ENCODE measurements at regions not wholly inside any gene's neighbourhood (a gene's known extent, or its start where the extent isn't known, plus 50 kb on each side); places are given as distances from the start of the nearest gene placed in this dataset.
"Not testable (repeated sequence)": the region's sequence is repeated elsewhere in the genome, so short reads cannot be mapped to it uniquely, and the experiment has no call there.

- not testable (repeated sequence) for FAIRE-seq; H3K27me3 ChIP-seq (ENCODE audit: control insufficient read depth in 3 of 3, insufficient read depth in 3 of 3, low read length in 3 of 3); H3K9me3 ChIP-seq (ENCODE audit: control insufficient read depth in 2 of 2, insufficient read depth in 1 of 2, low read depth in 1 of 2, low read length in 1 of 2); DNase-seq; H3K36me3 ChIP-seq (ENCODE audit: control insufficient read depth in 3 of 3, insufficient read depth in 2 of 3, low read depth in 1 of 3, low read length in 3 of 3); H3K27ac ChIP-seq (ENCODE audit: low read depth in 1 of 3, low read length in 2 of 3); H3K4me3 ChIP-seq (ENCODE audit: low read depth in 1 of 3, low read length in 3 of 3); H3K4me1 ChIP-seq (ENCODE audit: control insufficient read depth in 3 of 3, insufficient read depth in 2 of 3, low read depth in 1 of 3, low read length in 2 of 3)
- 5% methylated on average over 13 of the region's 34 CpGs; no CpG with 5 or more reads in 2 of the 3 donors for WGBS, 3 donors
These were observed 4053.0 kb upstream of the TPTE start for GRCh38 chr21:6468331-6468860.

DNA sequence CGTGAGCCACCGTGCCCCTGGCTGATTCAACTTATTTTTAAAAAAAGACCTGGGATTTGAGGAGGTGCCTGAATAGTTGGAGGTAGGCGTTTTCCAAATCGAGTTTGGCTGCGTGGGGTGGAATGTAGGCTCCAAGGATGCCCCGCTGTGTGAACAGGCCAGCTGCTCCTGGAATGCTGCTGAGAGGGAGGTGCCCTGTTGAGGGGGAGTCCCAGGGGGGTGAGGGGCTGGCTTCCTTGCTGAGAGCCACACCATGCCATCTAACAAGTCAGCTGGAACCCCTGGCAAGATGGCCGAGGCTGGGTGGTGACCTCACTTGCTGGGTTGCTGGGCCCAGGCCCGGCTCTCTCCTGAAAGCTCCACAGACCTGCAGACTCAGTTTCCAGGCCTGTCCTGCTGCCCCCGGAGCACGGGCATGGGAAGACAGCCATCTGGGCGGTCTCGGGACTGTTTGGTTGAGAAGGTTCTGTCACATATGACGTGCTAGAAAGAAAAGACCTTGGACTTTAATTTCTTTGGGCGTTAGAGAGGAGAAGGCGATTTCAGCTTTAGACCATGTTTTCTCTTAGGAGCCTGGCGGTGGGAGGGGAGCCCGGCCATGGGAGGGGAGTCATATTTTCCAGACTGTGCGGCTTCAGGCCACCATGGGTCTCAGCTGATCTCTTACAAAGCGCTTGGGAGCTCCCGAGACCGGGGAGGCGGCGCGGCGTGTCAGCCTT lies 4047.0 kb upstream of the TPTE start:
- FAIRE-seq; H3K36me3 ChIP-seq (ENCODE audit: control insufficient read depth in 3 of 3, insufficient read depth in 2 of 3, low read depth in 1 of 3, low read length in 3 of 3); H3K27me3 ChIP-seq (ENCODE audit: control insufficient read depth in 3 of 3, insufficient read depth in 3 of 3, low read length in 3 of 3); H3K4me1 ChIP-seq (ENCODE audit: control insufficient read depth in 3 of 3, insufficient read depth in 2 of 3, low read depth in 1 of 3, low read length in 2 of 3); H3K27ac ChIP-seq (ENCODE audit: low read depth in 1 of 3, low read length in 2 of 3); H3K4me3 ChIP-seq (ENCODE audit: low read depth in 1 of 3, low read length in 3 of 3); H3K9me3 ChIP-seq (ENCODE audit: control insufficient read depth in 2 of 2, insufficient read depth in 1 of 2, low read depth in 1 of 2, low read length in 1 of 2); DNase-seq: not testable (repeated sequence)
- WGBS, 3 donors: no CpG with 5 or more reads among the region's 25 CpGs

- not testable (repeated sequence) for H3K4me3 ChIP-seq (ENCODE audit: low read depth in 1 of 3, low read length in 3 of 3); H3K36me3 ChIP-seq (ENCODE audit: control insufficient read depth in 3 of 3, insufficient read depth in 2 of 3, low read depth in 1 of 3, low read length in 3 of 3); H3K27me3 ChIP-seq (ENCODE audit: control insufficient read depth in 3 of 3, insufficient read depth in 3 of 3, low read length in 3 of 3); DNase-seq; H3K9me3 ChIP-seq (ENCODE audit: control insufficient read depth in 2 of 2, insufficient read depth in 1 of 2, low read depth in 1 of 2, low read length in 1 of 2); H3K27ac ChIP-seq (ENCODE audit: low read depth in 1 of 3, low read length in 2 of 3); FAIRE-seq; H3K4me1 ChIP-seq (ENCODE audit: control insufficient read depth in 3 of 3, insufficient read depth in 2 of 3, low read depth in 1 of 3, low read length in 2 of 3)
- WGBS, 3 donors: no CpG with 5 or more reads among the region's 17 CpGs
These were observed 4040.3 kb upstream of the TPTE start for GRCh38 chr21:6481116-6481515.

- FAIRE-seq; H3K27ac ChIP-seq (ENCODE audit: low read depth in 1 of 3, low read length in 2 of 3); H3K4me3 ChIP-seq (ENCODE audit: low read depth in 1 of 3, low read length in 3 of 3); DNase-seq; H3K36me3 ChIP-seq (ENCODE audit: control insufficient read depth in 3 of 3, insufficient read depth in 2 of 3, low read depth in 1 of 3, low read length in 3 of 3); H3K9me3 ChIP-seq (ENCODE audit: control insufficient read depth in 2 of 2, insufficient read depth in 1 of 2, low read depth in 1 of 2, low read length in 1 of 2); H3K4me1 ChIP-seq (ENCODE audit: control insufficient read depth in 3 of 3, insufficient read depth in 2 of 3, low read depth in 1 of 3, low read length in 2 of 3); H3K27me3 ChIP-seq (ENCODE audit: control insufficient read depth in 3 of 3, insufficient read depth in 3 of 3, low read length in 3 of 3): not testable (repeated sequence)
- 72 to 89% methylated on average over 1 of the region's 3 CpGs; no CpG with 5 or more reads in 1 of the 3 donors for WGBS, 3 donors
These were observed 4038.8 kb upstream of the TPTE start for GRCh38 chr21:6482616-6483015.

- not testable (repeated sequence) for H3K36me3 ChIP-seq (ENCODE audit: control insufficient read depth in 3 of 3, insufficient read depth in 2 of 3, low read depth in 1 of 3, low read length in 3 of 3); H3K4me1 ChIP-seq (ENCODE audit: control insufficient read depth in 3 of 3, insufficient read depth in 2 of 3, low read depth in 1 of 3, low read length in 2 of 3); DNase-seq; FAIRE-seq; H3K4me3 ChIP-seq (ENCODE audit: low read depth in 1 of 3, low read length in 3 of 3); H3K27me3 ChIP-seq (ENCODE audit: control insufficient read depth in 3 of 3, insufficient read depth in 3 of 3, low read length in 3 of 3); H3K27ac ChIP-seq (ENCODE audit: low read depth in 1 of 3, low read length in 2 of 3); H3K9me3 ChIP-seq (ENCODE audit: control insufficient read depth in 2 of 2, insufficient read depth in 1 of 2, low read depth in 1 of 2, low read length in 1 of 2)
- no CpG with 5 or more reads among the region's 4 CpGs for WGBS, 3 donors
These were observed 4037.7 kb upstream of the TPTE start for GRCh38 chr21:6483645-6484044.

GRCh38 chr21:6486821-6487220 lies 4034.6 kb upstream of the TPTE start:
- 96 to 100% (median 100%) methylated on average over 7 to 24 of the region's 26 CpGs for WGBS, 3 donors
- not testable (repeated sequence) for H3K4me3 ChIP-seq (ENCODE audit: low read depth in 1 of 3, low read length in 3 of 3); H3K27ac ChIP-seq (ENCODE audit: low read depth in 1 of 3, low read length in 2 of 3); FAIRE-seq; H3K4me1 ChIP-seq (ENCODE audit: control insufficient read depth in 3 of 3, insufficient read depth in 2 of 3, low read depth in 1 of 3, low read length in 2 of 3); H3K36me3 ChIP-seq (ENCODE audit: control insufficient read depth in 3 of 3, insufficient read depth in 2 of 3, low read depth in 1 of 3, low read length in 3 of 3); H3K27me3 ChIP-seq (ENCODE audit: control insufficient read depth in 3 of 3, insufficient read depth in 3 of 3, low read length in 3 of 3); DNase-seq; H3K9me3 ChIP-seq (ENCODE audit: control insufficient read depth in 2 of 2, insufficient read depth in 1 of 2, low read depth in 1 of 2, low read length in 1 of 2)

DNA sequence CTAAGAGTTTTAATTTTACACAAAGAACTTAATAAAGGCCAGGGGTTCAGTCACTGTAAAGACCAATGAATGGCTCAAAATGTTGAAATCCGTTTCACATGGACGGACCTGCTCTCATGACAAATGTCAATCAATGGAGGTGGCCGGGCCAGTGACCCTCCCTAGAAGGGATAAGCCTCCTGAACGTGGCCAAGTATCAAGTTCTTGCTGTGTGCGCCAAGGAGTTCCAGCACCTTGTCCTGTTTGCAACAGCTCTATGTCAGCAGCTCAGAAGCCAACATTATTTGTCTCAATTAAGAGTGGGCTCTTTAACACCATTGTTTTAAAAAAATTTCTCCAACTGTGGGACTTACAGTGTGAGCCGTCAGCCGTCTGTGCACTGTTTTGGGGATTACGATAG lies 4028.7 kb upstream of the TPTE start:
- no CpG with 5 or more reads among the region's 8 CpGs for WGBS, 3 donors
- not testable (repeated sequence) for H3K27ac ChIP-seq (ENCODE audit: low read depth in 1 of 3, low read length in 2 of 3); H3K4me3 ChIP-seq (ENCODE audit: low read depth in 1 of 3, low read length in 3 of 3); H3K27me3 ChIP-seq (ENCODE audit: control insufficient read depth in 3 of 3, insufficient read depth in 3 of 3, low read length in 3 of 3); DNase-seq; H3K9me3 ChIP-seq (ENCODE audit: control insufficient read depth in 2 of 2, insufficient read depth in 1 of 2, low read depth in 1 of 2, low read length in 1 of 2); FAIRE-seq; H3K36me3 ChIP-seq (ENCODE audit: control insufficient read depth in 3 of 3, insufficient read depth in 2 of 3, low read depth in 1 of 3, low read length in 3 of 3); H3K4me1 ChIP-seq (ENCODE audit: control insufficient read depth in 3 of 3, insufficient read depth in 2 of 3, low read depth in 1 of 3, low read length in 2 of 3)

- no CpG with 5 or more reads among the region's 4 CpGs for WGBS, 3 donors
- H3K27me3 ChIP-seq (ENCODE audit: control insufficient read depth in 3 of 3, insufficient read depth in 3 of 3, low read length in 3 of 3); DNase-seq; H3K27ac ChIP-seq (ENCODE audit: low read depth in 1 of 3, low read length in 2 of 3); FAIRE-seq; H3K9me3 ChIP-seq (ENCODE audit: control insufficient read depth in 2 of 2, insufficient read depth in 1 of 2, low read depth in 1 of 2, low read length in 1 of 2); H3K36me3 ChIP-seq (ENCODE audit: control insufficient read depth in 3 of 3, insufficient read depth in 2 of 3, low read depth in 1 of 3, low read length in 3 of 3); H3K4me1 ChIP-seq (ENCODE audit: control insufficient read depth in 3 of 3, insufficient read depth in 2 of 3, low read depth in 1 of 3, low read length in 2 of 3); H3K4me3 ChIP-seq (ENCODE audit: low read depth in 1 of 3, low read length in 3 of 3): not testable (repeated sequence)
These were observed 4027.4 kb upstream of the TPTE start for GRCh38 chr21:6493957-6494356.

DNA sequence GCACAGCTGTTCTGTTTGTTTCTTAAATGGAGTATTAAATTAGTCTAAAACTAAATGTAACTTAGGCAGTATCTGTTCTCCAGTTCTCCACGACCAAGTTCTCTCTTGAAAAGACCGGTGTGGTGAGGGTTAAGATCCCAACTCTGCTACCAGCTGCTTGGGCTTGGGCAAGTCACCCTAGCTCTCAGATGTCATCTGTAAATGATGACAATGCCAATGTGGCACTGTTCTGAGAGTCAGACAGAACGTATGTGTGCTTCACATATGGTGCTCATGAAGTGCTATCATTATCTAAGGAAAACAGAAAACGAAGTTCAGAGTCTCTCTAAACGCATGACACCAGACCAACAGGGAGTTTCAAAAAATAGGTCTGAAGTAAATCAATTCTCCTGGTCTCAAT lies 4025.0 kb upstream of the TPTE start:
- 70% methylated on average over 2 of the region's 5 CpGs; no CpG with 5 or more reads in 2 of the 3 donors for WGBS, 3 donors
- FAIRE-seq: not testable (repeated sequence)

More for the DNA sequence above, 4025.0 kb upstream of the TPTE start:
- not testable (repeated sequence) for DNase-seq; H3K36me3 ChIP-seq (ENCODE audit: control insufficient read depth in 3 of 3, insufficient read depth in 2 of 3, low read depth in 1 of 3, low read length in 3 of 3); H3K4me1 ChIP-seq (ENCODE audit: control insufficient read depth in 3 of 3, insufficient read depth in 2 of 3, low read depth in 1 of 3, low read length in 2 of 3); H3K9me3 ChIP-seq (ENCODE audit: control insufficient read depth in 2 of 2, insufficient read depth in 1 of 2, low read depth in 1 of 2, low read length in 1 of 2); H3K27ac ChIP-seq (ENCODE audit: low read depth in 1 of 3, low read length in 2 of 3); H3K27me3 ChIP-seq (ENCODE audit: control insufficient read depth in 3 of 3, insufficient read depth in 3 of 3, low read length in 3 of 3); H3K4me3 ChIP-seq (ENCODE audit: low read depth in 1 of 3, low read length in 3 of 3)
